ENCODE measurements at regions not wholly inside any gene's neighbourhood (a gene's known extent, or its start where the extent isn't known, plus 50 kb on each side); places are given as distances from the start of the nearest gene placed in this dataset.
"Not testable (repeated sequence)": the region's sequence is repeated elsewhere in the genome, so short reads cannot be mapped to it uniquely, and the experiment has no call there.

- intact Hi-C loops (cut with DNase I) = no loop called here
- peak in 3 of 10 donors; percentile 75 to 90 (median 86) for DNase-seq
Measured at GRCh38 chr15:39511000-39511915, 69.6 kb upstream of the THBS1 start.

DNA sequence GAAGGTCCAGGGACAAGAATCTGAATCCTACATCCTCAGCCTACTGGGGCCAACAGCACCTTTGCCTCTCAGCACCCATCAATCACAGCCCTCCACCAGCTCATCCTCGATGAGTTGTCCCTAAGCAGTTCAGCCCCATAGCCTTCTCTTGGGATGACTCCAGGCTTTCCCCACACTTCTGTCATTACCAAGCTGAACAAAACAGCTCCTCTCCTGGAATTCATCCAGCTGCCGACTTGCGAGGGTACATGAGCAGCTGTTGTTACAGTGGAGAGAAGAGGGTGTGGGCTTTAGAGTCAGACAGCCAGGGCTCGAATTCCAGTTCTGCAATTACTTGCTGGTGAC, 69.0 kb upstream of the THBS1 start:
- DNase-seq = no peak
- intact Hi-C loops (cut with DNase I) = no loop called here

- intact Hi-C loops (cut with DNase I) = no loop called here
- no peak for DNase-seq
Measured at GRCh38 chr15:39512643-39513042, 68.2 kb upstream of the THBS1 start.

- intact Hi-C loops (cut with DNase I) = no loop called here
Measured at GRCh38 chr15:39513936-39514335, 66.9 kb upstream of the THBS1 start.

GRCh38 chr15:39514933-39515332, 65.9 kb upstream of the THBS1 start:
- intact Hi-C loops (cut with DNase I) = no loop called here
- no peak for DNase-seq

More at GRCh38 chr15:39513936-39514335, 66.9 kb upstream of the THBS1 start:
- DNase-seq = no peak

DNA sequence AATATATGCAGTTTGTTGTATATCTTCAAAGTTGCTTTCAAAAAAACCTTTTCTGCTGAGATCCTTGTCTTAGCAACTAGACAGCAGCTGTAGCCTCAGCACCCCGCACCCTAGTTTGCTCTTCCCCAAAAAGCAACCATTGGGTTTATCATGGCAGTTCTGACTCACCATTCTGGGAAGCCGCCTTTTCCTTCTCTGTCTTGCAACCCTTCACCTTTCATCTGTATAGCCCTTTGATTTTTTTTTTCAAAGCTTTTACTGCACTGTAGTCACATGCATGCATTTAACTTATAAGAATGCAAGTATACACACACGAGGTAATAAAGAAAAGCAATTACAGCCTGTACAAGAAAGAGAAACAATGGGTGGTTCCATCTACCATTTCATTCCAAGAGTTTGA, 65.1 kb upstream of the THBS1 start:
- DNase-seq = no peak
- intact Hi-C loops (cut with DNase I) = no loop called here

DNA sequence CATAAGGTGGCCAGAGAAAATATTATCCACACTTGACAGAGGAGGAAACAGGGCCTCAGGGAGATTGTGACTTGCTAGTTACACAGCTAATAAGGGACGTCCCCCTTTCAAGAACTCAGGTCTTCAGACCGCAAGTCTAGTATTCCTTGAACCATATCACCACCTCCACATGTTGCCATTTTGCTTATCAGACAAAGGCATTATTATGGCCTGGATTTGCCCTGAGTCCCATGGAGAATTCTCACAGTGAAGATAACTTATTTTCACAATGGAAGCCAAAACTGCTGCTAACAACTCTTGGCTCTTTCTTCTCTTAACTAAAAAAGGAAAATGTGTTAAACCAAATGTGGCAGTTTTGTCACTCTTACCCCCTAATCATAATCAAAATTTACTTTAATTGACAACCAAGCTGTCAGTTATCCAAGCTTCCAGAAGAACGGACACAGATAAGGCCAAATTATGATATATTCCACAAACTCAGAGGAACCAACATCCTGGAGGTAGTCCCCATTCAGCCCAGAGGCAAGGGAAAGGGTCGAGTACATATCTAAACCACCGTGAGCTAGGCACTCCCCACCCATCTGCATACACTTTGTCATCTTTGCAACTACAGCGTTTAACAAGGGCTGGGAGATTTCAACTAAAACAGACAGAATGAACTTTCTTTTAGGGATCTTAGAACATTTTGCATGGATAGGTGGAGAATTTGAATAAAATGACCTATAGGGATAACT, 63.6 kb upstream of the THBS1 start:
- intact Hi-C loops (cut with DNase I) = no loop called here
- DNase-seq = no peak

GRCh38 chr15:39523968-39524367, 56.9 kb upstream of the THBS1 start:
- DNase-seq; intact Hi-C loops (cut with DNase I): not testable (repeated sequence)

DNA sequence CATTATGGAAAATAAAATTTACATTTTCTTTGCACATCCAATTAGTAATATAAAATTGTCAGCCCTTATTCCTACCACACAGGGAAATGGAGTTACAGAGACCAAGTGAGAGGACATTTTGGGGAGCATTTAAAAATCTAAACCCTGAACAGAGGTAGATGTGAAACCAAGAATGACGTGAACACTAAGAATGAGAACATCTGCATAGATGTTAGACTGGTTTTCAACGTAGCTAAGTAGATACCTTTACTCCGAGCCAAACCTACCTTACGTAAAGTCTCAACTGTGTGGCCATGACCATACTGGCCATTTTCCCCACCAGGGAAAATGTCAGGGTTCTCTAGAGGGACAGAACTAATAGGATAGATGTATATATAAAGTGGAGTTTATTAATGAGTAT, 51.4 kb upstream of the THBS1 start:
- intact Hi-C loops (cut with DNase I) = no loop called here

GRCh38 chr15:39530480-39531342, 50.2 kb upstream of the THBS1 start:
- intact Hi-C loops (cut with DNase I) = no loop called here
- DNase-seq = no peak

More for the DNA sequence above, 51.4 kb upstream of the THBS1 start:
- no peak for DNase-seq

Data from posterior cingulate gyrus (tissue), 11 donors.